BE2C (cell line): ENCODE measurements at regions not wholly inside any gene's neighbourhood (a gene's known extent, or its start where the extent isn't known, plus 50 kb on each side); places are given as distances from the start of the nearest gene placed in this dataset.
A peak's percentile ranks its signal among the peaks of the same experiment; 100 is the strongest.

Experiments
- DNase-seq: peaks from one replicate; pipeline ENCODE4 v3.0.0-alpha.2; 2020
- H3K27me3 ChIP-seq: fragments of 250-450 bp; sonication (Bioruptor Pico); 2 replicates; pipeline ENCODE4 v1.5.1; 2020; ENCODE audit warnings: mild to moderate bottlenecking
- H3K36me3 ChIP-seq: fragments of 250-450 bp; sonication (Bioruptor Pico); 2 replicates; pipeline ENCODE4 v1.5.1; 2020; ENCODE audit warnings: mild to moderate bottlenecking
- H3K4me1 ChIP-seq: fragments of 250-450 bp; sonication (Bioruptor Pico); 2 replicates; pipeline ENCODE4 v1.5.1; 2020
- H3K4me3 ChIP-seq: 2 replicates; pipeline ENCODE4 v1.5.1; 2011; ENCODE audit warnings: low read depth, low read length
- H3K9me3 ChIP-seq: fragments of 250-450 bp; sonication (Bioruptor Pico); 2 replicates; pipeline ENCODE4 v1.5.1; 2020
- TF ChIP-seq, protein P1 (sequence below): IDR thresholded peaks from 2 replicates; pipeline ENCODE4 v1.5.1; 2012; ENCODE audit warnings: mild to moderate bottlenecking, low read depth, low read length

DNA sequence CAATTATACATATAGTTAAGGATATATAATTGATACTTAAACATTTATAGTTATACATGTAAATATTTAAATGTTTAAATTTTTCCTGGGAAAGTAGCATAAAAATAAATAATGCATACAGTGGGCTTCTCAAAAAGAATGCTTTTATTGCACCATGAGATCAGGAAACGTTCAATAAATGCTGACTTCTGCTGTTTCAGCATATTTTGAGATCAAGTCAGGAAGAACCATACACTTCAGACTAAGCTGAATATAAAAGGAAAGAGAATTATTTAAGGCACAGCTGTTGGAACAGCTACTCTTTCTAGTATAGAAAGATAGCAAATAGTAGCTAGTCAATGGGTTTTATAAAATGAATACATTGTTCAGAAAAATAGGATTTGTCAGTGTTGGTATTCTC, 1462.3 kb upstream of the CADM2 start:
- no peak for DNase-seq
- Histone ChIP-seq H3K9me3 (no peaks in the 10 kb centered on the region), H3K4me3 (no peak overlapping the region), H3K27me3 (no peaks in the 10 kb centered on the region), H3K36me3 (no peaks in the 10 kb centered on the region), H3K4me1 (no peaks in the 10 kb centered on the region)
- TF ChIP-seq, protein P1, sequence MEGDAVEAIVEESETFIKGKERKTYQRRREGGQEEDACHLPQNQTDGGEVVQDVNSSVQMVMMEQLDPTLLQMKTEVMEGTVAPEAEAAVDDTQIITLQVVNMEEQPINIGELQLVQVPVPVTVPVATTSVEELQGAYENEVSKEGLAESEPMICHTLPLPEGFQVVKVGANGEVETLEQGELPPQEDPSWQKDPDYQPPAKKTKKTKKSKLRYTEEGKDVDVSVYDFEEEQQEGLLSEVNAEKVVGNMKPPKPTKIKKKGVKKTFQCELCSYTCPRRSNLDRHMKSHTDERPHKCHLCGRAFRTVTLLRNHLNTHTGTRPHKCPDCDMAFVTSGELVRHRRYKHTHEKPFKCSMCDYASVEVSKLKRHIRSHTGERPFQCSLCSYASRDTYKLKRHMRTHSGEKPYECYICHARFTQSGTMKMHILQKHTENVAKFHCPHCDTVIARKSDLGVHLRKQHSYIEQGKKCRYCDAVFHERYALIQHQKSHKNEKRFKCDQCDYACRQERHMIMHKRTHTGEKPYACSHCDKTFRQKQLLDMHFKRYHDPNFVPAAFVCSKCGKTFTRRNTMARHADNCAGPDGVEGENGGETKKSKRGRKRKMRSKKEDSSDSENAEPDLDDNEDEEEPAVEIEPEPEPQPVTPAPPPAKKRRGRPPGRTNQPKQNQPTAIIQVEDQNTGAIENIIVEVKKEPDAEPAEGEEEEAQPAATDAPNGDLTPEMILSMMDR, result no peak

DNA sequence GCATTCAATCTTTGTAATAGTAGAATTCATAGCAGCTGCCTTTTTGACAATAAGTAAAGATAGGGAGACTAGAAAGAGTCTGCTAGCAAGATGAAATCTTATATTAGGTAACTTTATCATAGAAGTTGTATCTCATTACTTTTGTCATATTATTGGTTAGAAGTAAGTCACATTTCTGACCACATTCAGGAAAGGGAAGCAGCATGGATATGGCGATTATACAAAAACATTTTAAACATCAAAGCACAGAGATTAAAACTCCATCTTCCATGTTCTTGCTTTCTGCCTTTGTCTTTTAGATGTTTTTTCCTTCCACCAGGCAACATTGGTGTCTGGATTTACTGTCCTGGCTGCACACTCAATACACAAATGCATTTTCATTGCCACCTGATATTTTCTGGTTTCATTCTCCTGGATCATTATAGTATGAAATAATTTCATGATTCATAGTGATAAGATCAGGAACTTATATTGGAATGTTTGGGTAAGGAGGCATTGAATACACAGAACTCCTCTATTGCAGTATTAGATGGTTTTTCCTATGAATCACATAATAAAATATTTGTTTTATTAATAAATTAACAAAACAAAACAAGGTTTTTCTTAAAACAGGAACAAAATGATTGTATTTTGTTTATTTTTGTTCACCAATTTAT, 1460.3 kb upstream of the CADM2 start:
- TF ChIP-seq, protein P1, result no peak
- H3K4me3 ChIP-seq, result no peak overlapping the region

DNA sequence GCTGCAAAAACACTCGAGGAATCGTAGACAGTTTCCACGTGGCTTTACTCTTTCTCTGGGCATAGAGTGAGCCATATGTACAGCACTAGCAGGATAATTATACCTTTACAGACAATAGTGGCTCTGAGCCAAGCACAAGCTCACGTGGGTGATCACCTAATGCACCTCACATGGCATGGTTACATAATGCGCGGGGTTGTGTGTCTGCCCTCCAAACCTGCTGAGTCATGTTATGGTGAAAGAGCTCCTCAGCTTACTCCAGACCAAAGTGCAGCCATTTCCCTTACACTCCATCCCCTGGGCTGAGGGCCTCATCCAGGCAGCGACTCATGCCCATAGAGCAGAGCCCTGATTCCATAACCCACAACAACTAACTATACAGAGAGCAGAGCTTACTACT, 1458.4 kb upstream of the CADM2 start:
- no peaks in the 10 kb centered on the region for H3K36me3 ChIP-seq
- H3K4me3 ChIP-seq, result no peak overlapping the region
- DNase-seq, result peak; percentile 31
- no peaks in the 10 kb centered on the region for H3K4me1 ChIP-seq
- no peaks in the 10 kb centered on the region for H3K27me3 ChIP-seq
- TF ChIP-seq, protein P1, result no peak
- H3K9me3 ChIP-seq, result no peaks in the 10 kb centered on the region

More for the DNA sequence above, 1460.3 kb upstream of the CADM2 start:
- Histone ChIP-seq H3K36me3 (no peaks in the 10 kb centered on the region), H3K4me1 (no peaks in the 10 kb centered on the region), H3K9me3 (no peaks in the 10 kb centered on the region), H3K27me3 (no peaks in the 10 kb centered on the region)
- no peak for DNase-seq

DNA sequence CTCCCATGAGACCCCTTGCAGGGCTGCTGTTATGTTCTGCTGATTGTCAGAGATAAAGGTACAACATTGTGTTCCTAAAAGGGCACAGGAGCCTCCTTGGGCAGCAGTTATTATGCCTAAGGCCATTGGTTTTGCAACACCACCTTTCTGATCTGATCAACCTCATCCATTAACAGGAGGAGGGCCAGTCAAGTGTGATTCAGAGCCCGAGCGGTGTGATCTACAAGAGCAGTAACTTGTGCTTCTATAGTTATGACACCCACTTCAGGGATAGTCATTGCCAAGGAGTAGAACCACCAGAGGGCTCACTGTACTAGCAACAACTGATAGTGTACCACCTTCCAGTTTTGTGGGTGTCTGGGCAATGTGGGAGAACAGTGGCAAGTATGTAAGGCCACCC, 1457.9 kb upstream of the CADM2 start:
- DNase-seq, result no peak
- TF ChIP-seq, protein P1, result no peak
- Histone ChIP-seq H3K4me3 (no peak overlapping the region), H3K4me1 (no peaks in the 10 kb centered on the region), H3K9me3 (no peaks in the 10 kb centered on the region), H3K27me3 (no peaks in the 10 kb centered on the region), H3K36me3 (no peaks in the 10 kb centered on the region)

DNA sequence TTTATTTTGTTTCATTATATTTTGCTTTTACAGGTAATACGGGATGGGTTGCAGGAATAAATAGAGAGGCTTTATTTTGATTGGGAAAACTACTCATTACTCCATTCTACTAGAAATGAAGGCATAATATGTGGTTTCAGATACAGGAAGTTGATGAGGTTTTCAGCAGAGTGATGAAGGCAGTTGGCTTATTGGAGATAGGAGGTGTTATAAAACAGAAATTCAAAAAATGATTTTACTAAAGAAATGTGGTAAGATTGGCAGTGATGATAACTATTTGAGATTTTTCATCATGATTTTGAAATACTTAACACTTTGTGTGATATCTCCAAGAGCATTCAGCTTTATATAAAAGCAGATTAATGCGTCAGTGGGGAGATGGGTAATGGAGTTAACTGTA, 1445.7 kb upstream of the CADM2 start:
- Histone ChIP-seq H3K36me3 (no peaks in the 10 kb centered on the region), H3K9me3 (no peaks in the 10 kb centered on the region), H3K4me1 (no peaks in the 10 kb centered on the region), H3K4me3 (no peak overlapping the region), H3K27me3 (no peaks in the 10 kb centered on the region)
- DNase-seq, result no peak
- TF ChIP-seq, protein P1, result no peak

DNA sequence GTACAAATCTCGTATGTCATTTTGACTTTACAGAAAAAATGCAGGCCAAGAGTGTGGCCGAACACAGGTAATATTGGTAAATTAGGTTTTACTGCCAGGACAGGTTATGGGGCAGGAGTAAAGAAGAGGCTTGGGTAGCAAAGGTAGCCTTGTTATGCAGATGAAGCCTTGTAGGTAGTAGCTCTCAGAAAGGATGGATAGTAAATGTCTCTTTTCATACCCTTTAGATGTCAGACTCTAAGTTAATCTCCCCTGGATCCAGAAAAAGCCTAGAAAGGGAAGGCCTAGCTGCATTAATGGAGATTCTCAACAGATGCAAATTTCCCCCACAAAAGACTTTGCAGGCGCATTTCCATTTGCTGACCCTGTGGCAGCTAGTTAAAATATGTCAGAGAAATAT, 1445.1 kb upstream of the CADM2 start:
- TF ChIP-seq, protein P1, result no peak
- no peak overlapping the region for H3K4me3 ChIP-seq
- DNase-seq, result no peak
- no peaks in the 10 kb centered on the region for H3K27me3 ChIP-seq
- no peaks in the 10 kb centered on the region for H3K9me3 ChIP-seq
- no peaks in the 10 kb centered on the region for H3K36me3 ChIP-seq
- no peaks in the 10 kb centered on the region for H3K4me1 ChIP-seq
